Mucosa of rectum (tissue), 2 donors: ENCODE measurements at regions not wholly inside any gene's neighbourhood (a gene's known extent, or its start where the extent isn't known, plus 50 kb on each side); places are given as distances from the start of the nearest gene placed in this dataset.

Experiments used
- H3K27ac ChIP-seq, 2 donors: one replicate each; pipeline ENCODE4 v1.7.0; 2013; ENCODE audit warnings: inconsistent platforms in 2 of 2, low read depth in 2 of 2, low read length in 2 of 2
- H3K27me3 ChIP-seq, 2 donors: one replicate each; pipeline ENCODE4 v1.7.0; 2013; ENCODE audit warnings: low read length in 2 of 2; ENCODE audit not compliant: control insufficient read depth in 2 of 2, insufficient read depth in 2 of 2
- H3K36me3 ChIP-seq, 2 donors: one replicate each; pipeline ENCODE4 v1.7.0; 2013; ENCODE audit warnings: low read length in 2 of 2; ENCODE audit not compliant: control insufficient read depth in 2 of 2, insufficient read depth in 2 of 2
- H3K4me1 ChIP-seq, 2 donors: one replicate each; pipeline ENCODE4 v1.7.0; 2013; ENCODE audit warnings: low read length in 2 of 2, mild to moderate bottlenecking in 1 of 2; ENCODE audit not compliant: control insufficient read depth in 2 of 2, insufficient read depth in 2 of 2
- H3K4me3 ChIP-seq, 2 donors: one replicate each; pipeline ENCODE4 v1.7.0; 2013; ENCODE audit warnings: low read length in 2 of 2
- H3K9ac ChIP-seq, 2 donors: one replicate each; pipeline ENCODE4 v1.7.0; 2013; ENCODE audit warnings: low read length in 2 of 2, low read depth in 1 of 2, mild to moderate bottlenecking in 1 of 2
- H3K9me3 ChIP-seq, 2 donors: one replicate each; pipeline ENCODE4 v1.7.0; 2013; ENCODE audit warnings: low read length in 2 of 2; ENCODE audit not compliant: control insufficient read depth in 2 of 2
- donor health status: healthy.
- donor health status: Normal muscosa, but diverticular disease.

- H3K4me3 ChIP-seq = no peak overlapping the region
- H3K27me3 ChIP-seq = no peaks in the 10 kb centered on the region
- no peaks in the 10 kb centered on the region for H3K36me3 ChIP-seq
- no peak overlapping the region for H3K9ac ChIP-seq
- peak overlapping the region; percentile 62 to 71 for H3K27ac ChIP-seq
- H3K4me1 ChIP-seq = peaks cover 0 to 3% of the 10 kb centered on the region in 2 donors
- no peaks in the 10 kb centered on the region for H3K9me3 ChIP-seq
These were observed 364.7 kb upstream of the NFE2L3 start for GRCh38 chr7:25787336-25787735.

DNA sequence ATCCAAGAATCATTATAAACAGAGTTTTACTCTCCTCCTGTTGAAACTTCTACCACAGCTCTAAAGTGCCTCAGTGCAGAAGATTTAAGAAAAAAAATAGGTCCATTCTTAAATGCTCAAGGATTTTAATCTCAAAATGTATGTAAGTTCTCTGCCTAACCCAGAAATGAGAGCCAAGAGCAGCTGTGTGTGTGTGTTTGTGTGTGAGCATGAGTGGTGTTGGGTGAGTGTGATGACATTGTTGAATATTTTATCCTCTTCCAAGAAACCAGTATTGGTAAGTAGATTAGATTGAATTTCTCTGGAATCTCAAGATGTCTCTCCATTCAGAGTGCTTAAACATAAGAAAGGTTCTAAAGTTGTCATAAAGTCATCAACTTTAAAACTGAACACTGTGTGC, 363.6 kb upstream of the NFE2L3 start:
- H3K9ac ChIP-seq = no peak overlapping the region
- H3K9me3 ChIP-seq = no peaks in the 10 kb centered on the region
- H3K4me3 ChIP-seq = no peak overlapping the region
- H3K4me1 ChIP-seq = peaks cover 0 to 3% of the 10 kb centered on the region in 2 donors
- H3K27ac ChIP-seq = peak overlapping the region; percentile 62 to 71
- H3K36me3 ChIP-seq = no peaks in the 10 kb centered on the region
- no peaks in the 10 kb centered on the region for H3K27me3 ChIP-seq

- Histone ChIP-seq H3K27ac (peak overlapping the region; percentile 62 to 71), H3K27me3 (no peaks in the 10 kb centered on the region), H3K4me3 (no peak overlapping the region), H3K9me3 (no peaks in the 10 kb centered on the region), H3K4me1 (peaks cover 0 to 3% of the 10 kb centered on the region in 2 donors), H3K36me3 (no peaks in the 10 kb centered on the region), H3K9ac (no peak overlapping the region)
These were observed 362.9 kb upstream of the NFE2L3 start for GRCh38 chr7:25788961-25789620.

DNA sequence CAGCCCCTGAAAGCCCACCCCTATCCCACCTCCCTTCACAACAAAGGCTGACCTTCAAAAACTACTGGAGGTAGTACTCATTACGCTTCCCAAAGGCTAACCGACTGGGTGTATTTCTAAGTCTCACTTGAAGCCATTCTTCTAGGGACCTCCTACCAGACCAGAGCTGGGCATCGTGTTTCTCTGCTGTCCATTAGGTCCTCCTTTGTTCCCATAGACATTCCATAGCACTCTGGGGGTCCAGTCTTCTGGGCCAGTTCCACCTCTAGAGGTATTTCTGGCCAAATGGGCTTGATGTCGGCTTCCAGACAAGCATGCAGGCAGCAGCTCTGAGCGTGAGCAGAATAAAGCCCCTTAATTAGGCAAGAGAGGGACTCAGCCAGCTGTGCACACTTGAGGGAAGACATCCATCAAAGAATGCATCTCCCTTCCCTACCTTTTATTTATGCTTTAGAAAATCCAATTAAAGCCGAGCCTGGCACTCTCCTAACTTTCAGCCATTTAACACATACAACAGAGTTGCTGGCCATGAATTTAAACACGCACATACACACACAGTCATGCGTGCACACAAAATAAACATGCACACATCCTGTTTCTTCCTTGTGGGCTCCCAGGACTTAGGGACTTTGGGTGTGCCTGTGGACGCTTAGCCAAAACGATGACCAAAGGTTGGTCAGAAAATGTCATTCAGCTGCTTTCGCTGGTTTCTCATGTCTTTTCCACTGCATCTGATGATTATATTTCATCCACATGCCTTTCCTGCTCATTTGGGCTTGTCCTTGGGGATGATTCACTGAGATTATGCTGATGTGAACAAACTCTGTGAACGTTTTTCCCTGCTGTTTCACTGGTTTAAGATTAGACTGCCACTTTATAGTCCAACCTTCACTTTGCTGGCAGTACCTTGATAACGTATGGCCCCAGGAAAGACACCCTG, 362.0 kb upstream of the NFE2L3 start:
- Histone ChIP-seq H3K27ac (peak overlapping the region; percentile 62 to 71), H3K9me3 (no peaks in the 10 kb centered on the region), H3K9ac (no peak overlapping the region)

DNA sequence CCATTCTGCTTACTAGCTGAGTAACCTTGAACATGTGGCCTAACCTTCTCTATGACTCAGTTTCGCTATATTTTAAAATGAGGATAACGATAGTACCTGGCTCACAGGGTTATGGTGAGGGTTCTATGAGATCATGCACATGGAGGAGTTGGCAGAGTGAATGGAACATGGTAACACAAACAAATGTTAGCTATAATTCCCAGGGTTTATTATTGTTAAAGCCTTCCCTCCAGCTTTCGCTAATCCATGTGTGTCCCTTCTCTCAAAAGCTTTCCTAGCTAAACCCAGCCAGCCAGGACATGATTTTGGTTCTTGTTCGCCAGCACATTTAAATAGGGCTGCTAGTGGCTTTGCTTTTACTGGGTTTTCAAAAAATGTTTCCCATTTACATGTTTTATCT, 361.0 kb upstream of the NFE2L3 start:
- Histone ChIP-seq H3K4me3 (no peak overlapping the region), H3K9ac (no peak overlapping the region), H3K9me3 (no peaks in the 10 kb centered on the region), H3K4me1 (peaks cover 0 to 3% of the 10 kb centered on the region in 2 donors), H3K27ac (peak overlapping the region; percentile 62 to 67), H3K27me3 (no peaks in the 10 kb centered on the region), H3K36me3 (no peaks in the 10 kb centered on the region)

More for the DNA sequence above, 362.0 kb upstream of the NFE2L3 start:
- H3K4me1 ChIP-seq = peaks cover 0 to 3% of the 10 kb centered on the region in 2 donors
- H3K27me3 ChIP-seq = no peaks in the 10 kb centered on the region
- H3K4me3 ChIP-seq = no peak overlapping the region
- H3K36me3 ChIP-seq = no peaks in the 10 kb centered on the region

DNA sequence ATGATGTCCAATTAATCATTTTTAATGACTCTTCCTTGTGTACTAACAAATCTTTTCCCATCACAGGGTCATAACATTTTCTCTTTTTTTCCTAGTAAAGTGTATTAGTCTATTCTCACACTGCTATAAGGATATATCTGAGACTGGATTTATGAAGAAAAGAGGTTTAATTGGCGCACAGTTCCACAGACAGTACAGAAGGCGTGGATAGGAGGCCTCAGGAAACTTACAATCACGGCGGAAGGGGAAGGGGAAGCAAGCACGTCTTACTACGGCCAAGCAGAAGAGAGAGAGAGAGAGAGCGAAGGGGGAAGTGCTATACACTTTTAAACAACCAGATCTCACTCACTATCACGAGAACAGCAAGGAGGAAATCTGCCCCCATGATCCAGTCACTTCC, 359.4 kb upstream of the NFE2L3 start:
- H3K27me3 ChIP-seq = no peaks in the 10 kb centered on the region
- no peaks in the 10 kb centered on the region for H3K36me3 ChIP-seq
- no peak overlapping the region for H3K4me3 ChIP-seq
- no peak overlapping the region for H3K9ac ChIP-seq
- no peak overlapping the region for H3K27ac ChIP-seq
- no peaks in the 10 kb centered on the region for H3K9me3 ChIP-seq
- H3K4me1 ChIP-seq = peaks cover 0 to 3% of the 10 kb centered on the region in 2 donors

GRCh38 chr7:25795824-25796235, 356.2 kb upstream of the NFE2L3 start:
- Histone ChIP-seq H3K4me3 (no peak overlapping the region), H3K9ac (no peak overlapping the region), H3K27ac (peak overlapping the region in 1 of 2 donors; percentile 15), H3K36me3 (no peaks in the 10 kb centered on the region), H3K9me3 (no peaks in the 10 kb centered on the region), H3K27me3 (no peaks in the 10 kb centered on the region), H3K4me1 (no peaks in the 10 kb centered on the region)

DNA sequence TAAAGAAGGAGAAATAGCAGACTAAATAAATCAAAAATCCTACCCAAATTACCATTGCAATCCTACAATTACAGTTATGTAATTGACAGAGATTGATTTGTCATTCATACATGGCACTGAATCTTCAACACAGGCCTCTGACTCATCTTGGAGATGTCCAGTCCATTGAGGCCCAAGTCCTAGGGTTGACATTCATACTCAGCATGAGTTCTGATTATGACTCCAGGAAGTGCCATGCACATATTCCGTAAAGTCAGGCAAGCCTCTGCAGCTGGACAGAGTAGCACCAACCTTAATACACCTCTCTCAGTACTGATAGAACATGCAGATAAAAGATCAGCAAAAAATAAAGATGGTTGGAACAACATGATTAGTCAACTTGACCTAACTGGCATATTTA, 353.7 kb upstream of the NFE2L3 start:
- Histone ChIP-seq H3K9me3 (no peaks in the 10 kb centered on the region), H3K4me1 (no peaks in the 10 kb centered on the region), H3K27me3 (no peaks in the 10 kb centered on the region), H3K4me3 (no peak overlapping the region), H3K9ac (no peak overlapping the region), H3K36me3 (no peaks in the 10 kb centered on the region), H3K27ac (no peak overlapping the region)

GRCh38 chr7:25801214-25801613, 350.8 kb upstream of the NFE2L3 start:
- H3K9ac ChIP-seq = no peak overlapping the region

GRCh38 chr7:25802057-25802456, 349.9 kb upstream of the NFE2L3 start:
- H3K4me1 ChIP-seq = no peaks in the 10 kb centered on the region
- H3K27ac ChIP-seq = no peak overlapping the region
- no peak overlapping the region for H3K9ac ChIP-seq
- no peaks in the 10 kb centered on the region for H3K27me3 ChIP-seq
- no peak overlapping the region for H3K4me3 ChIP-seq
- no peaks in the 10 kb centered on the region for H3K9me3 ChIP-seq
- no peaks in the 10 kb centered on the region for H3K36me3 ChIP-seq

More at GRCh38 chr7:25801214-25801613, 350.8 kb upstream of the NFE2L3 start:
- Histone ChIP-seq H3K27ac (no peak overlapping the region), H3K4me1 (no peaks in the 10 kb centered on the region), H3K27me3 (no peaks in the 10 kb centered on the region), H3K36me3 (no peaks in the 10 kb centered on the region), H3K9me3 (no peaks in the 10 kb centered on the region), H3K4me3 (no peak overlapping the region)
